ENCODE measurements at regions not wholly inside any gene's neighbourhood (a gene's known extent, or its start where the extent isn't known, plus 50 kb on each side); places are given as distances from the start of the nearest gene placed in this dataset.
A peak's percentile ranks its signal among the peaks of the same experiment; 100 is the strongest.

- CTCF ChIA-PET (ENCODE audit: low intra/inter-chr PET ratio), result no interaction called here
- no peaks in the 10 kb centered on the region for H3K36me3 ChIP-seq (ENCODE audit: control insufficient read depth, insufficient read depth, low read length)
- BruUV-seq (replicated peaks), result no TSS peak
- H3K27me3 ChIP-seq (ENCODE audit: control insufficient read depth in 2 of 2, insufficient read depth in 2 of 2, low read length in 2 of 2), result peaks cover 17 to 26% of the 10 kb centered on the region in 2 experiments; a peak in 4 of 5 replicates
- H3K4me2 ChIP-seq (ENCODE audit: insufficient read depth, low read length), result no peak overlapping the region
- intact Hi-C loops (cut with micrococcal nuclease), result no loop called here
- in situ Hi-C loops (cut with MboI), result no loop called here
- DNase-seq (ENCODE audit: extremely low read depth in 1 of 4, low spot score in 3 of 4) (no peak), FAIRE-seq (no peak), ATAC-seq (no peak)
- no peak overlapping the region for H3K27ac ChIP-seq (ENCODE audit: extremely low read depth, low read depth, low read length)
- H3K4me1 ChIP-seq (replicated peaks in 1 of 2; ENCODE audit: control insufficient read depth in 2 of 2, insufficient read depth in 2 of 2, low read length in 2 of 2), result no peaks in the 10 kb centered on the region
- no peak for TF ChIP-seq ZBTB2 (IDR thresholded peaks at IDR 0.05)
- TF ChIP-seq SPI1 (IDR thresholded peaks at IDR 0.05; ENCODE audit: borderline replicate concordance, low read depth, low read length), result peak; percentile 31; the same call in 1 of the 2 replicates
- no peak overlapping the region for H2AFZ ChIP-seq (ENCODE audit: low read depth, low read length)
- peaks cover 3% of the 10 kb centered on the region for H3K9me1 ChIP-seq (ENCODE audit: control insufficient read depth, insufficient read depth, low read length)
- H4K20me1 ChIP-seq (replicated peaks; ENCODE audit: control insufficient read depth, insufficient read depth, low read length), result no peaks in the 10 kb centered on the region
- no peaks in the 10 kb centered on the region for H3K79me2 ChIP-seq (ENCODE audit: control insufficient read depth, insufficient read depth, low read length)
- H3K4me3 ChIP-seq, result no peak overlapping the region
- no peaks in the 10 kb centered on the region for H3K9me3 ChIP-seq (replicated peaks; ENCODE audit: control insufficient read depth, insufficient read depth, low read depth, low read length)
- no peak overlapping the region for H3K9ac ChIP-seq (ENCODE audit: insufficient read depth in 1 of 2, low read depth in 2 of 2, low read length in 2 of 2)
- POLR2A ChIA-PET, result no interaction called here
- WGBS (ENCODE audit: insufficient coverage, low coverage, missing lambda C conversion rate), result 2% methylated on average over 10 of the region's 10 CpGs
These were observed 101.0 kb upstream of the MTHFD1L start for GRCh38 chr6:150764334-150765066.

GRCh38 chr6:150765067-150765764, 100.3 kb upstream of the MTHFD1L start:
- intact Hi-C loops (cut with micrococcal nuclease) (no loop called here), in situ Hi-C loops (cut with MboI) (no loop called here)
- ChIA-PET POLR2A (no interaction called here), CTCF (ENCODE audit: low intra/inter-chr PET ratio) (no interaction called here)
- Histone ChIP-seq H3K36me3 (ENCODE audit: control insufficient read depth, insufficient read depth, low read length) (no peaks in the 10 kb centered on the region), H3K9me1 (ENCODE audit: control insufficient read depth, insufficient read depth, low read length) (peaks cover 3% of the 10 kb centered on the region), H2AFZ (ENCODE audit: low read depth, low read length) (no peak overlapping the region), H3K9ac (ENCODE audit: insufficient read depth in 1 of 2, low read depth in 2 of 2, low read length in 2 of 2) (no peak overlapping the region), H3K4me1 (replicated peaks in 1 of 2; ENCODE audit: control insufficient read depth in 2 of 2, insufficient read depth in 2 of 2, low read length in 2 of 2) (no peaks in the 10 kb centered on the region), H3K79me2 (ENCODE audit: control insufficient read depth, insufficient read depth, low read length) (no peaks in the 10 kb centered on the region), H3K4me3 (no peak overlapping the region), H3K9me3 (replicated peaks; ENCODE audit: control insufficient read depth, insufficient read depth, low read depth, low read length) (no peaks in the 10 kb centered on the region), H3K4me2 (ENCODE audit: insufficient read depth, low read length) (no peak overlapping the region), H3K27ac (ENCODE audit: extremely low read depth, low read depth, low read length) (no peak overlapping the region), H3K27me3 (ENCODE audit: control insufficient read depth in 2 of 2, insufficient read depth in 2 of 2, low read length in 2 of 2) (peaks cover 20 to 25% of the 10 kb centered on the region in 2 experiments; a peak in 4 of 5 replicates), H4K20me1 (replicated peaks; ENCODE audit: control insufficient read depth, insufficient read depth, low read length) (no peaks in the 10 kb centered on the region)
- under 1% methylated on average over 9 of the region's 10 CpGs for WGBS (ENCODE audit: insufficient coverage, low coverage, missing lambda C conversion rate)
- BruUV-seq (replicated peaks), result no TSS peak
- FAIRE-seq (no peak), DNase-seq (ENCODE audit: extremely low read depth in 1 of 4, low spot score in 3 of 4) (no peak), ATAC-seq (no peak)
- TF ChIP-seq MBD1 (CRISPR knock-in tag; IDR thresholded peaks at IDR 0.05), result no peak
